ENCODE measurements at regions not wholly inside any gene's neighbourhood (a gene's known extent, or its start where the extent isn't known, plus 50 kb on each side); places are given as distances from the start of the nearest gene placed in this dataset.
"Not testable (repeated sequence)": the region's sequence is repeated elsewhere in the genome, so short reads cannot be mapped to it uniquely, and the experiment has no call there.

- TF ChIP-seq, protein P1, sequence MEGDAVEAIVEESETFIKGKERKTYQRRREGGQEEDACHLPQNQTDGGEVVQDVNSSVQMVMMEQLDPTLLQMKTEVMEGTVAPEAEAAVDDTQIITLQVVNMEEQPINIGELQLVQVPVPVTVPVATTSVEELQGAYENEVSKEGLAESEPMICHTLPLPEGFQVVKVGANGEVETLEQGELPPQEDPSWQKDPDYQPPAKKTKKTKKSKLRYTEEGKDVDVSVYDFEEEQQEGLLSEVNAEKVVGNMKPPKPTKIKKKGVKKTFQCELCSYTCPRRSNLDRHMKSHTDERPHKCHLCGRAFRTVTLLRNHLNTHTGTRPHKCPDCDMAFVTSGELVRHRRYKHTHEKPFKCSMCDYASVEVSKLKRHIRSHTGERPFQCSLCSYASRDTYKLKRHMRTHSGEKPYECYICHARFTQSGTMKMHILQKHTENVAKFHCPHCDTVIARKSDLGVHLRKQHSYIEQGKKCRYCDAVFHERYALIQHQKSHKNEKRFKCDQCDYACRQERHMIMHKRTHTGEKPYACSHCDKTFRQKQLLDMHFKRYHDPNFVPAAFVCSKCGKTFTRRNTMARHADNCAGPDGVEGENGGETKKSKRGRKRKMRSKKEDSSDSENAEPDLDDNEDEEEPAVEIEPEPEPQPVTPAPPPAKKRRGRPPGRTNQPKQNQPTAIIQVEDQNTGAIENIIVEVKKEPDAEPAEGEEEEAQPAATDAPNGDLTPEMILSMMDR (IDR thresholded peaks at IDR 0.05): not testable (repeated sequence)
- not testable (repeated sequence) for TF ChIP-seq POLR2A (IDR thresholded peaks at IDR 0.05); EP300 (IDR thresholded peaks at IDR 0.05; ENCODE audit: low read depth)
These were observed 111.7 kb downstream of the NAB1 start for GRCh38 chr2:190760353-190761150.

All from transverse colon (tissue), 3 donors.